ENCODE measurements at regions not wholly inside any gene's neighbourhood (a gene's known extent, or its start where the extent isn't known, plus 50 kb on each side); places are given as distances from the start of the nearest gene placed in this dataset.

GRCh38 chr7:26612742-26613141 lies 251.6 kb downstream of the SKAP2 start:
- DNase-seq, result no peak

- no peak for DNase-seq
Observed at GRCh38 chr7:26614503-26614902, 249.9 kb downstream of the SKAP2 start.

GRCh38 chr7:26616235-26616634 lies 248.2 kb downstream of the SKAP2 start:
- DNase-seq, result peak; percentile 18

GRCh38 chr7:26617066-26617465 lies 247.3 kb downstream of the SKAP2 start:
- no peak for DNase-seq
